ENCODE measurements at regions not wholly inside any gene's neighbourhood (a gene's known extent, or its start where the extent isn't known, plus 50 kb on each side); places are given as distances from the start of the nearest gene placed in this dataset.

GRCh38 chr12:125604976-125605375 is 539.7 kb downstream of the AACS start:
- H3K27me3 Mint-ChIP-seq (ENCODE audit: unreplicated experiment), result no peaks in the 10 kb centered on the region
- H3K9me3 Mint-ChIP-seq (ENCODE audit: low read depth, unreplicated experiment), result peaks cover 9% of the 10 kb centered on the region
- no peak overlapping the region for H3K4me3 Mint-ChIP-seq (ENCODE audit: low read depth, unreplicated experiment)
- H3K36me3 Mint-ChIP-seq (ENCODE audit: insufficient read depth, unreplicated experiment), result no peaks in the 10 kb centered on the region
- no peaks in the 10 kb centered on the region for H3K4me1 Mint-ChIP-seq (ENCODE audit: low read depth, unreplicated experiment)
- no TSS peak for BruUV-seq (replicated peaks)
- intact Hi-C loops (cut with micrococcal nuclease; ENCODE audit: unreplicated experiment), result no loop called here
- DNase-seq, result no peak
- TF ChIP-seq, protein P1, sequence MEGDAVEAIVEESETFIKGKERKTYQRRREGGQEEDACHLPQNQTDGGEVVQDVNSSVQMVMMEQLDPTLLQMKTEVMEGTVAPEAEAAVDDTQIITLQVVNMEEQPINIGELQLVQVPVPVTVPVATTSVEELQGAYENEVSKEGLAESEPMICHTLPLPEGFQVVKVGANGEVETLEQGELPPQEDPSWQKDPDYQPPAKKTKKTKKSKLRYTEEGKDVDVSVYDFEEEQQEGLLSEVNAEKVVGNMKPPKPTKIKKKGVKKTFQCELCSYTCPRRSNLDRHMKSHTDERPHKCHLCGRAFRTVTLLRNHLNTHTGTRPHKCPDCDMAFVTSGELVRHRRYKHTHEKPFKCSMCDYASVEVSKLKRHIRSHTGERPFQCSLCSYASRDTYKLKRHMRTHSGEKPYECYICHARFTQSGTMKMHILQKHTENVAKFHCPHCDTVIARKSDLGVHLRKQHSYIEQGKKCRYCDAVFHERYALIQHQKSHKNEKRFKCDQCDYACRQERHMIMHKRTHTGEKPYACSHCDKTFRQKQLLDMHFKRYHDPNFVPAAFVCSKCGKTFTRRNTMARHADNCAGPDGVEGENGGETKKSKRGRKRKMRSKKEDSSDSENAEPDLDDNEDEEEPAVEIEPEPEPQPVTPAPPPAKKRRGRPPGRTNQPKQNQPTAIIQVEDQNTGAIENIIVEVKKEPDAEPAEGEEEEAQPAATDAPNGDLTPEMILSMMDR (IDR thresholded peaks at IDR 0.05; ENCODE audit: unreplicated experiment), result no peak
- CTCF ChIA-PET, result no interaction called here
- H3K27ac Mint-ChIP-seq (ENCODE audit: unreplicated experiment), result no peak overlapping the region

DNA sequence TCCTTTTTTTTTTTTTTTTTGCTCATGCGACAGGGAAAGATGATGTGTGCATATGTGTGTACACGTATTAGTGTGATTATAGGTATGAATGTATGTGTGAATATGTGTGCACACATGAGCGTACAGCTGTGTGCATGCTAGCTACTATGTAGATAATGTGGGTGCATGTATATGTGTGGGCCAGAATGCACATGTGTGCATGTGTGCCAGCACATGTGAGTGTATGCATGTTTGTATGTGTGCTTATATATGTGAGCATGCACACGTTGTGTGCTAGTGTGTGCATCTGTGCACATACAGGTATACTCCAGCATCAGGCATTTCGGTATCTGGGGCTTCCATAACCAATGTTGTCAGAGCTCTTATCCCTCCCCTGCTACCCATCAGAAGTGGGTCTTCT is 541.1 kb downstream of the AACS start:
- Mint-ChIP-seq H3K4me3 (ENCODE audit: low read depth, unreplicated experiment) (no peak overlapping the region), H3K9me3 (ENCODE audit: low read depth, unreplicated experiment) (peaks cover 10% of the 10 kb centered on the region), H3K27ac (ENCODE audit: unreplicated experiment) (no peak overlapping the region), H3K27me3 (ENCODE audit: unreplicated experiment) (no peaks in the 10 kb centered on the region), H3K36me3 (ENCODE audit: insufficient read depth, unreplicated experiment) (no peaks in the 10 kb centered on the region), H3K4me1 (ENCODE audit: low read depth, unreplicated experiment) (no peaks in the 10 kb centered on the region)
- CTCF ChIA-PET, result interaction anchor here (0.7 kb wide), 1 partner anchor 311 kb away, joined by 9 read pairs; no protein-coding TSS in a partner anchor
- intact Hi-C loops (cut with micrococcal nuclease; ENCODE audit: unreplicated experiment), result no loop called here
- no TSS peak for BruUV-seq (replicated peaks)
- TF ChIP-seq, protein P1 (IDR thresholded peaks at IDR 0.05; ENCODE audit: unreplicated experiment), result no peak
- DNase-seq, result no peak

DNA sequence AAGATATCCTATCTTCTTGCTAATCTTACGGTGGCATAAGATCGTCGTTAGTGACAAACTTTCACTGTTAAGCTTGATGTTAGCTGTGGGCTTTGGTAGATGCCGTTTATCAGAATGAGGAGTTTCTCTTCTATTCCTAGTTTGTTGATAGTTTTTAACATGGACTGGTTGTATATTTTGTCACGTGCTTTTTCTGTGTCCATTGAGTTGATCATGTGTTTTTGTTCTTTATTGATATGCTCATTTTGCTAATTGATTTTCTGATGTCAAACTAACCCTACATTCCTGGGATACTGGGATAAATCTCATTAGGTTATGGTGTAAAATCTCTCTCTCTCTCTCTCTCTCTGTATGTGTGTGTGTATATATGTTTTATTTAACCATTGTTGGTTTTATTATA is 545.1 kb downstream of the AACS start:
- no peaks in the 10 kb centered on the region for H3K27me3 Mint-ChIP-seq (ENCODE audit: unreplicated experiment)
- CTCF ChIA-PET, result no interaction called here
- no TSS peak for BruUV-seq (replicated peaks)
- no peak for DNase-seq
- TF ChIP-seq, protein P1 (IDR thresholded peaks at IDR 0.05; ENCODE audit: unreplicated experiment), result no peak
- no peak overlapping the region for H3K27ac Mint-ChIP-seq (ENCODE audit: unreplicated experiment)
- H3K9me3 Mint-ChIP-seq (ENCODE audit: low read depth, unreplicated experiment), result peaks cover 8% of the 10 kb centered on the region
- no peaks in the 10 kb centered on the region for H3K4me1 Mint-ChIP-seq (ENCODE audit: low read depth, unreplicated experiment)
- H3K4me3 Mint-ChIP-seq (ENCODE audit: low read depth, unreplicated experiment), result no peak overlapping the region
- no peaks in the 10 kb centered on the region for H3K36me3 Mint-ChIP-seq (ENCODE audit: insufficient read depth, unreplicated experiment)
- intact Hi-C loops (cut with micrococcal nuclease; ENCODE audit: unreplicated experiment), result no loop called here

DNA sequence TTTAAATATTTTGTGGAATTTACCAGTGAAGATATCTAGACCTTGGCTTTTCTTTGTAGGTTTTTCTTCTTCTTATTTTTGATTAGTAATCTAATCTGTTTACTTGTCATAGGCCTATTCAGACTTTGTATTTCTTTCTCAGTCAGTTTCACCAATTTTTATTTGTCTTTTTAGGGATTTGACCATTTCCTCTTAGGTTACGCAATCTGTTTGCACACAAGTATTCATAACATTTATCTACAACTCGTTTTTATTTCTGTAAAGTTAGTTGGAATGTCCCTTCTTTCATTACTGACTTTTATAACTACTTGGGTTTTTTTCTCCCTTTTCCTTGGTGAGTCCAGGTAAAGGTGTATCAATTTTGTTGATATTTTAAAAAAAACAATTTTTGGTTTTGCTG is 545.7 kb downstream of the AACS start:
- CTCF ChIA-PET, result no interaction called here
- BruUV-seq (replicated peaks), result no TSS peak
- intact Hi-C loops (cut with micrococcal nuclease; ENCODE audit: unreplicated experiment), result no loop called here
- DNase-seq, result no peak
- no peak overlapping the region for H3K4me3 Mint-ChIP-seq (ENCODE audit: low read depth, unreplicated experiment)
- H3K27me3 Mint-ChIP-seq (ENCODE audit: unreplicated experiment), result no peaks in the 10 kb centered on the region
- H3K9me3 Mint-ChIP-seq (ENCODE audit: low read depth, unreplicated experiment), result peaks cover 5% of the 10 kb centered on the region
- TF ChIP-seq, protein P1 (IDR thresholded peaks at IDR 0.05; ENCODE audit: unreplicated experiment), result no peak
- H3K27ac Mint-ChIP-seq (ENCODE audit: unreplicated experiment), result no peak overlapping the region
- no peaks in the 10 kb centered on the region for H3K36me3 Mint-ChIP-seq (ENCODE audit: insufficient read depth, unreplicated experiment)
- H3K4me1 Mint-ChIP-seq (ENCODE audit: low read depth, unreplicated experiment), result no peaks in the 10 kb centered on the region
